ENCODE measurements at regions not wholly inside any gene's neighbourhood (a gene's known extent, or its start where the extent isn't known, plus 50 kb on each side); places are given as distances from the start of the nearest gene placed in this dataset.

DNA sequence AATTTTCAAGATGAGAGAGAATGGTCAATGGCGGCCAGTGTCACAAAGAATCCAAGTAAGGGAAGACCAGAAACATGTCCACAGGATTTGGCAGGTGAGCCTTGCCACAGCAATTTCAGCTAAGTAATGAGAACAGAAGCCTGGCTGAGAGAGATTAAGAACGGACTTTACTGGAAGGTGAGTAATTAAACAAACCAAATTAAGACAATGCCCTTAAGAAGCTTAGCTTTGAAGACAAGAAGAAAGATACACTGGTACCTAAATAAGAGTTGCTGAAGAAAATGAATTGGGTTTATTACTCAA lies 145.4 kb upstream of the PLEKHG7 start:
- Histone ChIP-seq H3F3A (ENCODE audit: low read length, unreplicated experiment) (no peaks in the 10 kb centered on the region), H3K9me3 (ENCODE audit: low read length) (no peaks in the 10 kb centered on the region), H3K4me3 (ENCODE audit: low read length) (no peak overlapping the region), H2AFZ (ENCODE audit: low read length) (no peak overlapping the region), H3K36me3 (ENCODE audit: low read depth, low read length) (no peaks in the 10 kb centered on the region), H3K9ac (ENCODE audit: low read length) (no peak overlapping the region), H3K4me1 (ENCODE audit: insufficient read depth, low read length) (peaks cover 1% of the 10 kb centered on the region), H3K4me2 (ENCODE audit: low read length) (no peak overlapping the region), H3K9me2 (replicated peaks; ENCODE audit: low read length) (no peaks in the 10 kb centered on the region), H4K20me1 (ENCODE audit: low read length) (no peaks in the 10 kb centered on the region), H3K27me3 (ENCODE audit: low read length) (no peaks in the 10 kb centered on the region), H3K27ac (ENCODE audit: low read length) (no peak overlapping the region), H3K79me2 (ENCODE audit: low read length) (no peaks in the 10 kb centered on the region)
- ChIA-PET CTCF (no interaction called here), POLR2A (ENCODE audit: unreplicated experiment) (no interaction called here)
- DNase-seq (no peak), ATAC-seq (no peak)
- intact Hi-C loops (cut with micrococcal nuclease) = no loop called here
- no TSS peak for BruUV-seq (replicated peaks)
- TF ChIP-seq EZH2 (IDR thresholded peaks at IDR 0.05; ENCODE audit: low read length, unreplicated experiment) (no peak), EZH2phosphoT487 (IDR thresholded peaks at IDR 0.05; ENCODE audit: borderline replicate concordance, low read length) (no peak)
- TF ChIP-seq, protein P1, sequence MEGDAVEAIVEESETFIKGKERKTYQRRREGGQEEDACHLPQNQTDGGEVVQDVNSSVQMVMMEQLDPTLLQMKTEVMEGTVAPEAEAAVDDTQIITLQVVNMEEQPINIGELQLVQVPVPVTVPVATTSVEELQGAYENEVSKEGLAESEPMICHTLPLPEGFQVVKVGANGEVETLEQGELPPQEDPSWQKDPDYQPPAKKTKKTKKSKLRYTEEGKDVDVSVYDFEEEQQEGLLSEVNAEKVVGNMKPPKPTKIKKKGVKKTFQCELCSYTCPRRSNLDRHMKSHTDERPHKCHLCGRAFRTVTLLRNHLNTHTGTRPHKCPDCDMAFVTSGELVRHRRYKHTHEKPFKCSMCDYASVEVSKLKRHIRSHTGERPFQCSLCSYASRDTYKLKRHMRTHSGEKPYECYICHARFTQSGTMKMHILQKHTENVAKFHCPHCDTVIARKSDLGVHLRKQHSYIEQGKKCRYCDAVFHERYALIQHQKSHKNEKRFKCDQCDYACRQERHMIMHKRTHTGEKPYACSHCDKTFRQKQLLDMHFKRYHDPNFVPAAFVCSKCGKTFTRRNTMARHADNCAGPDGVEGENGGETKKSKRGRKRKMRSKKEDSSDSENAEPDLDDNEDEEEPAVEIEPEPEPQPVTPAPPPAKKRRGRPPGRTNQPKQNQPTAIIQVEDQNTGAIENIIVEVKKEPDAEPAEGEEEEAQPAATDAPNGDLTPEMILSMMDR (conservative IDR thresholded peaks at IDR 0.05; ENCODE audit: low read depth, low read length) = no peak

DNA sequence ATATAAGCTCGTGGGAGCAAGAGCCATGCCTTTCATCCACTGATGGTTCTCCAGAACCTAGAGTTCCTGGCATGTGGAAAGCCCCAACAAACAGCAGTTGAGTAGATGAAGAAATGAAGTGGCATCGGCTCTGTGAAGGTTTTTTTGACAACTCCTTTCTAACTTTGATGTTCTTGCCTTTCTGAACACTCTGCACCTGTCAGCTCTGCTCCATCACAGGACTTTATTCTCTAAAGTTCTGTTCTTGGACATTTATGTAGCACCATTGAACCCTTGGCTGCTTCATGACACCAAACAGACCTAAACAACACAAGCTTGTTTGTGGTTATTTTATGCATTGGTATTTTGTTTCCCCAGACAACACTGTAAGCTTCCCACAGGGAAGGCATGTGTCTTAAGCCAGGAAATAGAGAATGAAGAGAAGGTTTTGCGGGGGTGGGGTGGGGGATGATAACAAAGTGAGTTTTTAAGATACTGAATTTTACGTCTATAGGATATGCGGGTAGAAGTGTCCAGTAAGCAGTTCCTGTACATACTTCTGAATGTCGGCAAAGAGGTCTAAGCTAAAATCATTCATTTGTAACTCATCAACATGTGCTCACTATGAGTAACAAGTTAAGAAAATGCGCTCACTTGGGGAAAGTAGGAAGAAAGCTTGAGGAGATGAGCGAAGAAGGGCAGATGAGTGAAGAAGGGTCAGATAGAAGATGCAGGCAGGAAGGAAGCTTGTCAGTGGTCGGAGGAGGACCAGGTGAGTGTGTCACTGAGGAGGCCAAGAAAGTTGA lies 146.0 kb upstream of the PLEKHG7 start:
- Histone ChIP-seq H2AFZ (ENCODE audit: low read length) (no peak overlapping the region), H4K20me1 (ENCODE audit: low read length) (no peaks in the 10 kb centered on the region), H3K27me3 (ENCODE audit: low read length) (no peaks in the 10 kb centered on the region), H3K4me2 (ENCODE audit: low read length) (no peak overlapping the region), H3K9me3 (ENCODE audit: low read length) (no peaks in the 10 kb centered on the region), H3K79me2 (ENCODE audit: low read length) (no peaks in the 10 kb centered on the region), H3K36me3 (ENCODE audit: low read depth, low read length) (no peaks in the 10 kb centered on the region), H3F3A (ENCODE audit: low read length, unreplicated experiment) (no peaks in the 10 kb centered on the region), H3K9me2 (replicated peaks; ENCODE audit: low read length) (no peaks in the 10 kb centered on the region), H3K4me1 (ENCODE audit: insufficient read depth, low read length) (peaks cover 7% of the 10 kb centered on the region), H3K9ac (ENCODE audit: low read length) (no peak overlapping the region), H3K4me3 (ENCODE audit: low read length) (no peak overlapping the region), H3K27ac (ENCODE audit: low read length) (no peak overlapping the region)
- no peak for ATAC-seq
- POLR2A ChIA-PET (ENCODE audit: unreplicated experiment) = no interaction called here
- TF ChIP-seq EZH2phosphoT487 (IDR thresholded peaks at IDR 0.05; ENCODE audit: borderline replicate concordance, low read length) (no peak), EZH2 (IDR thresholded peaks at IDR 0.05; ENCODE audit: low read length, unreplicated experiment) (no peak)
- TF ChIP-seq, protein P1 (conservative IDR thresholded peaks at IDR 0.05; ENCODE audit: low read depth, low read length) = no peak
- CTCF ChIA-PET = no interaction called here
- no TSS peak for BruUV-seq (replicated peaks)
- intact Hi-C loops (cut with micrococcal nuclease) = no loop called here
- DNase-seq = no peak

DNA sequence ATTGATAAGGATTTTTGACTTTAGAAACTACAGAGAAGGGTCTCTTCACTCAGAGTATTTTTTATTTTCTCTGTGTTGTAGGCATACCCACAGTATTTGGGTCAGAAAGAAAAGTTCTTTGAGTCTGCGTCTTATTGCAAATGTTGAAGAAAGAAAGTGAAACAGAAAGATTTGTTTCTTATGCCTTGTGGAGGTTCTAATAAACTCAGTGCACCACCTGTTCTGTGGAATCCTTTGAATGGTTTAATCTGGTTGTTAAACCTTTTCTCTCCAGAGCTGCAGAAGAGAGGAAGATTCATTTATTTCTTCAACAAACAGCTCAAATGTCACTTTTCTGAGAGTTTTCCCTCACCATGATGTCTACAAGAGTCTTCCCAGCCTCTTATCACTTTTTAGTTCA lies 146.6 kb upstream of the PLEKHG7 start:
- POLR2A ChIA-PET (ENCODE audit: unreplicated experiment) = no interaction called here
- DNase-seq = no peak
- Histone ChIP-seq H4K20me1 (ENCODE audit: low read length) (no peaks in the 10 kb centered on the region), H3K9ac (ENCODE audit: low read length) (no peak overlapping the region), H3K4me2 (ENCODE audit: low read length) (no peak overlapping the region), H3K27me3 (ENCODE audit: low read length) (no peaks in the 10 kb centered on the region), H3F3A (ENCODE audit: low read length, unreplicated experiment) (no peaks in the 10 kb centered on the region), H3K36me3 (ENCODE audit: low read depth, low read length) (no peaks in the 10 kb centered on the region), H3K4me1 (ENCODE audit: insufficient read depth, low read length) (peaks cover 12% of the 10 kb centered on the region), H3K79me2 (ENCODE audit: low read length) (no peaks in the 10 kb centered on the region), H2AFZ (ENCODE audit: low read length) (no peak overlapping the region), H3K9me2 (replicated peaks; ENCODE audit: low read length) (no peaks in the 10 kb centered on the region), H3K27ac (ENCODE audit: low read length) (no peak overlapping the region), H3K9me3 (ENCODE audit: low read length) (no peaks in the 10 kb centered on the region), H3K4me3 (ENCODE audit: low read length) (no peak overlapping the region)
- CTCF ChIA-PET = no interaction called here
- BruUV-seq (replicated peaks) = no TSS peak
- no peak for ATAC-seq
- intact Hi-C loops (cut with micrococcal nuclease) = no loop called here
- TF ChIP-seq EZH2 (IDR thresholded peaks at IDR 0.05; ENCODE audit: low read length, unreplicated experiment) = no peak
- TF ChIP-seq EZH2phosphoT487 (IDR thresholded peaks at IDR 0.05; ENCODE audit: borderline replicate concordance, low read length) = no peak
- TF ChIP-seq, protein P1 (conservative IDR thresholded peaks at IDR 0.05; ENCODE audit: low read depth, low read length) = no peak
